HEK293 (cell line): ENCODE measurements at regions not wholly inside any gene's neighbourhood (a gene's known extent, or its start where the extent isn't known, plus 50 kb on each side); places are given as distances from the start of the nearest gene placed in this dataset.

Experiments
- CTCF ChIA-PET: fragments of 350-600 bp; formaldehyde crosslinking; extraction: SDS; loops from one replicate; lab custom pipeline; 2021; ENCODE audit warnings: antibody characterized with exemption; lab: Yijun Ruan, JAX
- POLR2A ChIA-PET: fragments of 300-600 bp; formaldehyde crosslinking; extraction: SDS; loops from one replicate; lab custom pipeline; 2020; ENCODE audit warnings: antibody characterized with exemption, inconsistent platforms; lab: Yijun Ruan, JAX
- H3K27ac ChIP-seq: fragments of 200-500 bp; sonication (Bioruptor generic); 2 replicates; pipeline ENCODE4 v1.5.1; 2014; ENCODE audit warnings: low read depth, low read length, control low read depth, inconsistent platforms; ENCODE audit errors: extremely low read depth
- H3K36me3 ChIP-seq, 2 experiments: fragments of 200-500 bp in 1 of 2; sonication (Bioruptor generic) in 1 of 2; 1 replicate in 1 of 2; 2 replicates in 1 of 2; pipeline ENCODE4 v1.5.1; 2014 to 2017; ENCODE audit warnings: inconsistent platforms in 2 of 2, low read length in 2 of 2; ENCODE audit not compliant: control insufficient read depth in 2 of 2, insufficient read depth in 1 of 2
- H3K4me1 ChIP-seq: fragments of 200-500 bp; sonication (Bioruptor generic); 2 replicates; pipeline ENCODE4 v1.5.1; 2014; ENCODE audit warnings: mild to moderate bottlenecking, low read length, inconsistent platforms; ENCODE audit not compliant: control insufficient read depth, insufficient read depth
- H3K4me3 ChIP-seq: 2 replicates; pipeline ENCODE4 v1.5.1; 2011; ENCODE audit warnings: low read depth, mild to moderate bottlenecking, control low read depth, low read length, moderate library complexity
- H3K9me3 ChIP-seq: fragments of 200-500 bp; sonication (Bioruptor generic); 2 replicates; pipeline ENCODE4 v1.5.1; 2014; ENCODE audit warnings: low read depth, low read length, inconsistent platforms; ENCODE audit not compliant: control insufficient read depth, insufficient read depth
- MZF1 ChIP-seq: fragments of 450-650 bp; formaldehyde crosslinking; IDR thresholded peaks from 2 replicates; pipeline ENCODE4 v1.5.1; 2017; ENCODE audit warnings: missing biosample characterization, missing genetic modification characterization, borderline replicate concordance
- SETDB1 ChIP-seq: IDR thresholded peaks from one replicate; pipeline ENCODE4 v1.6.1; 2017; ENCODE audit warnings: mild to moderate bottlenecking, low read length, moderate library complexity, mixed read lengths; ENCODE audit not compliant: insufficient read length
- WT1 ChIP-seq: fragments of 450-650 bp; formaldehyde crosslinking; IDR thresholded peaks from 2 replicates; pipeline ENCODE4 v1.5.1; 2016; ENCODE audit warnings: missing biosample characterization, missing genetic modification characterization
- ZFHX2 ChIP-seq: fragments of 450-650 bp; formaldehyde crosslinking; conservative IDR thresholded peaks from 2 replicates; pipeline ENCODE4 v1.5.1; 2016; ENCODE audit warnings: missing biosample characterization, missing genetic modification characterization
- ZFP3 ChIP-seq: fragments of 450-650 bp; formaldehyde crosslinking; IDR thresholded peaks from 2 replicates; pipeline ENCODE4 v1.5.1; 2016; ENCODE audit warnings: low read depth, missing biosample characterization, missing genetic modification characterization
- ZFP69B ChIP-seq: fragments of 450-650 bp; formaldehyde crosslinking; IDR thresholded peaks from 2 replicates; pipeline ENCODE4 v1.5.1; 2016; ENCODE audit warnings: missing biosample characterization, missing genetic modification characterization
- ZNF16 ChIP-seq: fragments of 450-650 bp; formaldehyde crosslinking; IDR thresholded peaks from 2 replicates; pipeline ENCODE4 v1.5.1; 2016; ENCODE audit warnings: low read depth, missing biosample characterization, missing genetic modification characterization
- ZNF169 ChIP-seq: fragments of 450-650 bp; formaldehyde crosslinking; IDR thresholded peaks from 2 replicates; pipeline ENCODE4 v1.5.1; 2016; ENCODE audit warnings: missing biosample characterization, missing genetic modification characterization
- ZNF239 ChIP-seq: fragments of 450-650 bp; formaldehyde crosslinking; IDR thresholded peaks from 2 replicates; pipeline ENCODE4 v1.5.1; 2016; ENCODE audit warnings: missing biosample characterization, missing genetic modification characterization
- ZNF629 ChIP-seq: fragments of 450-650 bp; formaldehyde crosslinking; IDR thresholded peaks from 2 replicates; pipeline ENCODE4 v1.5.1; 2017; ENCODE audit warnings: missing biosample characterization, missing genetic modification characterization
- ZNF658 ChIP-seq: fragments of 450-650 bp; formaldehyde crosslinking; IDR thresholded peaks from 2 replicates; pipeline ENCODE4; 2016; ENCODE audit warnings: missing biosample characterization, missing genetic modification characterization
- ZNF664 ChIP-seq: fragments of 450-650 bp; formaldehyde crosslinking; IDR thresholded peaks from 2 replicates; pipeline ENCODE4 v1.5.1; 2016; ENCODE audit warnings: missing biosample characterization, missing genetic modification characterization
- ZNF777 ChIP-seq: fragments of 450-650 bp; formaldehyde crosslinking; IDR thresholded peaks from 2 replicates; pipeline ENCODE4 v1.5.1; 2017; ENCODE audit warnings: missing biosample characterization, missing genetic modification characterization, borderline replicate concordance
- TF ChIP-seq, protein P1 (sequence below): fragments of 450-650 bp; formaldehyde crosslinking; IDR thresholded peaks from 2 replicates; pipeline ENCODE4 v1.5.1; 2016; ENCODE audit warnings: missing biosample characterization, missing genetic modification characterization
- TF ChIP-seq, protein P2 (sequence below): sonication (generic); formaldehyde crosslinking; IDR thresholded peaks from 2 replicates; pipeline ENCODE4 v1.8.1; 2022; ENCODE audit warnings: mild to moderate bottlenecking, moderate library complexity, missing genetic modification reagents
- TF ChIP-seq, protein P3 (sequence below): fragments of 450-650 bp; formaldehyde crosslinking; IDR thresholded peaks from 2 replicates; pipeline ENCODE4; 2016; ENCODE audit warnings: missing biosample characterization, missing genetic modification characterization
- TF ChIP-seq, protein P4 (sequence below): fragments of 450-650 bp; formaldehyde crosslinking; IDR thresholded peaks from 2 replicates; pipeline ENCODE4 v1.5.1; 2017; ENCODE audit warnings: missing biosample characterization, missing genetic modification characterization
- TF ChIP-seq, protein P5 (sequence below): fragments of 450-650 bp; formaldehyde crosslinking; IDR thresholded peaks from 2 replicates; pipeline ENCODE4 v1.5.1; 2016; ENCODE audit warnings: missing biosample characterization, missing genetic modification characterization

DNA sequence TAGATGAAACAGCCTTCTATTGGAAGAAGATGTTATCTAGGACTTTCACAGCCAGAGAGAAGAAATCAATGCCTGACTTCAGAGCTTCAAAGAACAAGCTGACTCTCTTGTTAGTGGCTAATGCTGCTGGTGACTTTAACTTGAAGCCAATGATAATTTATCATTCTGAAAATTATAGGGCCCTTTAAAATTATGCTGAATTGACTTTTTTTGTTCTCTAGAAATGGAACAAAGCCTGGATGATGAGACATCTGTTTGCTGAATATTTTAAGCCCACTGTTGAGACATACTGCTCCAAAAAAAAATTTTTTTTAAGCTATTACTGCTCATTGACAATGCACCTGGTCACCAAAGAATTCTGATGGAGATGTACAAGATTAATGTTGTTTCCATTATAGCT lies 189.2 kb downstream of the MBL2 start (continued):
- TF ChIP-seq, protein P1, sequence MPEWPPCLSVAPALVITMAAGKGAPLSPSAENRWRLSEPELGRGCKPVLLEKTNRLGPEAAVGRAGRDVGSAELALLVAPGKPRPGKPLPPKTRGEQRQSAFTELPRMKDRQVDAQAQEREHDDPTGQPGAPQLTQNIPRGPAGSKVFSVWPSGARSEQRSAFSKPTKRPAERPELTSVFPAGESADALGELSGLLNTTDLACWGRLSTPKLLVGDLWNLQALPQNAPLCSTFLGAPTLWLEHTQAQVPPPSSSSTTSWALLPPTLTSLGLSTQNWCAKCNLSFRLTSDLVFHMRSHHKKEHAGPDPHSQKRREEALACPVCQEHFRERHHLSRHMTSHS: no peak
- TF ChIP-seq, protein P2, sequence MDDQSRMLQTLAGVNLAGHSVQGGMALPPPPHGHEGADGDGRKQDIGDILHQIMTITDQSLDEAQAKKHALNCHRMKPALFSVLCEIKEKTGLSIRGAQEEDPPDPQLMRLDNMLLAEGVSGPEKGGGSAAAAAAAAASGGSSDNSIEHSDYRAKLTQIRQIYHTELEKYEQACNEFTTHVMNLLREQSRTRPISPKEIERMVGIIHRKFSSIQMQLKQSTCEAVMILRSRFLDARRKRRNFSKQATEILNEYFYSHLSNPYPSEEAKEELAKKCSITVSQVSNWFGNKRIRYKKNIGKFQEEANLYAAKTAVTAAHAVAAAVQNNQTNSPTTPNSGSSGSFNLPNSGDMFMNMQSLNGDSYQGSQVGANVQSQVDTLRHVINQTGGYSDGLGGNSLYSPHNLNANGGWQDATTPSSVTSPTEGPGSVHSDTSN: no peak
- TF ChIP-seq, protein P3, sequence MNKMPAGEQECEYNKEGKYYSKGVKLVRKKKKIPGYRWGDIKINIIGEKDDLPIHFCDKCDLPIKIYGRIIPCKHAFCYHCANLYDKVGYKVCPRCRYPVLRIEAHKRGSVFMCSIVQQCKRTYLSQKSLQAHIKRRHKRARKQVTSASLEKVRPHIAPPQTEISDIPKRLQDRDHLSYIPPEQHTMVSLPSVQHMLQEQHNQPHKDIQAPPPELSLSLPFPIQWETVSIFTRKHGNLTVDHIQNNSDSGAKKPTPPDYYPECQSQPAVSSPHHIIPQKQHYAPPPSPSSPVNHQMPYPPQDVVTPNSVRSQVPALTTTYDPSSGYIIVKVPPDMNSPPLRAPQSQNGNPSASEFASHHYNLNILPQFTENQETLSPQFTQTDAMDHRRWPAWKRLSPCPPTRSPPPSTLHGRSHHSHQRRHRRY: no peak
- no peak for TF ChIP-seq WT1

DNA sequence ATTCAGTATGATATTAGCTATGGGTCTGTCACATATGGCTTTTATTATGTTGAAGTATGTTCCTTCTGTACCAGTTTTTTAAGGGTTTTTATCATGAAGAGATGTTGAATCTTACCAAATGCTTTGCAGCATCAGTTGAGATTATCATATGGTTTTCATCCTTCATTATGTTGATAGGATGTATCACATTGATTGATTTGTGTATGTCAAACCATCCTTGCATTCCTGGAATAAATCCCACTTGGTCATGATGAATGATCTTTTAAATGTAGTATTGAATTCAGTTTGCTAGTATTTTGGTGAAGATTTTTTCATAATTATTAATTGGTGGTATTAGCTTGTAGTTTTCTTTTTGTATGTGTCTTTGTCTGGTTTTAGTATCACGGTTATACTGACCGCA lies 185.9 kb downstream of the MBL2 start:
- Histone ChIP-seq H3K27ac (no peak overlapping the region), H3K9me3 (no peaks in the 10 kb centered on the region), H3K4me3 (no peak overlapping the region), H3K36me3 (no peaks in the 10 kb centered on the region), H3K4me1 (no peaks in the 10 kb centered on the region)
- POLR2A ChIA-PET: no interaction called here
- CTCF ChIA-PET: interaction anchor here (0.6 to 1.1 kb wide), 2 partner anchors 12 to 18 kb away, joined by 4 to 5 read pairs; no protein-coding TSS in a partner anchor
- TF ChIP-seq ZNF658 (tag by site-specific recombination) (no peak), ZNF629 (tag by site-specific recombination) (no peak), SETDB1 (peak; percentile 67)

DNA sequence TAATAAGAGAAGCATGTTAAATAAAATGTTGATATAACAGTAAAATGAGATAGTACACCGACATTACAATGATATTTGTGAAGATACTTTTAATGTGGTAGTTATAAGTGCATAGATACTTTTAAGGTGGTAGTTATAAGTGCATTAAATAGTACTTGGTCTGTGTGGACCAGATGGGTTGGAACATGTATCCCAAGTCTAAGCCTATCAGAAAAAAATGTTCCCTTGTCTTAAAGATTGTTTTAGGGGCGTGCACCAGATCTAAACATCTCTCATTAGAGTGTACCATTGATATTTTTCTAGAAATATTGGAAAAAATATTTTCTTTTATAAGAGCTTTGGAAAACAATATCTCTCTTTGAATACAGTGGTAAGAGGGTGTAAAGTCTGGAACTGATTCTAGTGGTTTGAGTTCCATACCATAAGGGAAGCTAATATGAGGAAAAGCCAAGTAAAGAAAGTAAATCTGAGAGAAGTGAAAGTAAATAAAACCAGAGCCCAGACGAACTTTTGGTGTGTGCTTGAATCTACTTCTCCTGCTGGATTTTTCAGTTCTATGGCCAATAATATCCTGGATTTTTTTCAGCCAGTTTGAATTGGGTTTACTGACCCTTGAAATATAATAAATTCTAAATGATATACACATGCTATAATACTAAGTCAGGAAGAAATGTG lies 175.3 kb downstream of the MBL2 start:
- POLR2A ChIA-PET: no interaction called here
- TF ChIP-seq ZFHX2 (tag by site-specific recombination) (no peak), ZFP3 (tag by site-specific recombination) (no peak), ZFP69B (no peak), ZNF16 (tag by site-specific recombination) (no peak), ZNF169 (no peak), ZNF239 (tag by site-specific recombination) (no peak), ZNF664 (tag by site-specific recombination) (peak; percentile 58; the same call in 1 of the 2 replicates)
- TF ChIP-seq, protein P4, sequence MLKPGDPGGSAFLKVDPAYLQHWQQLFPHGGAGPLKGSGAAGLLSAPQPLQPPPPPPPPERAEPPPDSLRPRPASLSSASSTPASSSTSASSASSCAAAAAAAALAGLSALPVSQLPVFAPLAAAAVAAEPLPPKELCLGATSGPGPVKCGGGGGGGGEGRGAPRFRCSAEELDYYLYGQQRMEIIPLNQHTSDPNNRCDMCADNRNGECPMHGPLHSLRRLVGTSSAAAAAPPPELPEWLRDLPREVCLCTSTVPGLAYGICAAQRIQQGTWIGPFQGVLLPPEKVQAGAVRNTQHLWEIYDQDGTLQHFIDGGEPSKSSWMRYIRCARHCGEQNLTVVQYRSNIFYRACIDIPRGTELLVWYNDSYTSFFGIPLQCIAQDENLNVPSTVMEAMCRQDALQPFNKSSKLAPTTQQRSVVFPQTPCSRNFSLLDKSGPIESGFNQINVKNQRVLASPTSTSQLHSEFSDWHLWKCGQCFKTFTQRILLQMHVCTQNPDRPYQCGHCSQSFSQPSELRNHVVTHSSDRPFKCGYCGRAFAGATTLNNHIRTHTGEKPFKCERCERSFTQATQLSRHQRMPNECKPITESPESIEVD (tag by site-specific recombination): no peak
- TF ChIP-seq, all 188 proteins: peak for 1
- H3K4me3 ChIP-seq: no peak overlapping the region
- H3K27ac ChIP-seq: no peak overlapping the region
- CTCF ChIA-PET: interaction anchor here (0.7 to 1.5 kb wide), 2 partner anchors 31 to 288 kb away, joined by 3 read pairs; no protein-coding TSS in a partner anchor
- H3K9me3 ChIP-seq: no peaks in the 10 kb centered on the region
- no peaks in the 10 kb centered on the region for H3K36me3 ChIP-seq
- no peaks in the 10 kb centered on the region for H3K4me1 ChIP-seq

DNA sequence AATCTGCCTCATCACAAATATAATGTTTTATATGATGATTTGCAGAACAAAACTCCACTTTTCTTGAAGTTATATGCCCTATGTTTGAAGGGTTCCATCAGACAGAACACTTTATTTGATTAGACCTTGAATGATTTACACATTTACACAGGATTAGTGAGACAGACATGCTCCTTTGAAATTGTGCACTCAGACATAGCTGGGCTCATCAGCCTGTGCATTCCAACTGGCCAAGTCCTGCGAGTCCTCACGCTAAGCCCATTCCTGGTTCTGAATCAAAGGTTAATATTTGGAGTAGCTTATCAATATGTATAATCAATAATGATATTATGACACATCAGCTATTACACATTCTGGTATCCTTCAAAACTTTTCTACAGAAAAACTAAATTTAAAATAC lies 173.6 kb downstream of the MBL2 start:
- ChIA-PET POLR2A (interaction anchor here (0.7 kb wide), 1 partner anchor 935 kb away, joined by 4 read pairs; no protein-coding TSS in a partner anchor), CTCF (interaction anchor here (0.6 to 1.0 kb wide), 4 partner anchors 10 to 1969 kb away, joined by 3 to 5 read pairs (median 4); no protein-coding TSS in a partner anchor)
- Histone ChIP-seq H3K4me3 (no peak overlapping the region), H3K27ac (no peak overlapping the region), H3K4me1 (no peaks in the 10 kb centered on the region), H3K36me3 (no peaks in the 10 kb centered on the region), H3K9me3 (no peaks in the 10 kb centered on the region)
- TF ChIP-seq, protein P5, sequence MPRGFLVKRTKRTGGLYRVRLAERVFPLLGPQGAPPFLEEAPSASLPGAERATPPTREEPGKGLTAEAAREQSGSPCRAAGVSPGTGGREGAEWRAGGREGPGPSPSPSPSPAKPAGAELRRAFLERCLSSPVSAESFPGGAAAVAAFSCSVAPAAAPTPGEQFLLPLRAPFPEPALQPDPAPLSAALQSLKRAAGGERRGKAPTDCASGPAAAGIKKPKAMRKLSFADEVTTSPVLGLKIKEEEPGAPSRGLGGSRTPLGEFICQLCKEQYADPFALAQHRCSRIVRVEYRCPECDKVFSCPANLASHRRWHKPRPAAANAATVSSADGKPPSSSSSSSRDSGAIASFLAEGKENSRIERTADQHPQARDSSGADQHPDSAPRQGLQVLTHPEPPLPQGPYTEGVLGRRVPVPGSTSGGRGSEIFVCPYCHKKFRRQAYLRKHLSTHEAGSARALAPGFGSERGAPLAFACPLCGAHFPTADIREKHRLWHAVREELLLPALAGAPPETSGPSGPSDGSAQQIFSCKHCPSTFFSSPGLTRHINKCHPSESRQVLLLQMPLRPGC: no peak
- TF ChIP-seq MZF1 (tag by site-specific recombination) (no peak), ZNF777 (no peak)
